Right atrium auricular region (tissue), 2 donors: ENCODE measurements at regions not wholly inside any gene's neighbourhood (a gene's known extent, or its start where the extent isn't known, plus 50 kb on each side); places are given as distances from the start of the nearest gene placed in this dataset.

Source experiments
- DNase-seq: peaks from one replicate; pipeline ENCODE4 v3.0.0-alpha.2; 2019; ENCODE audit warnings: low spot score
- H3K27ac ChIP-seq, 2 donors: fragments of 200-600 bp; sonication (generic); 1 replicate in 1 of 2; 2 replicates in 1 of 2; pipeline ENCODE4 v1.5.1; 2016 to 2019
- H3K27me3 ChIP-seq, 2 donors: fragments of 200-600 bp; sonication (generic); one replicate each; pipeline versions ENCODE4 v1.5.1 to v1.6.0; 2017 to 2019
- H3K36me3 ChIP-seq: fragments of 200-600 bp; sonication (generic); one replicate; pipeline ENCODE4 v1.5.1; 2016
- H3K4me1 ChIP-seq, 2 donors: fragments of 200-600 bp; sonication (generic); one replicate each; pipeline versions ENCODE4 v1.5.1 to v1.6.0; 2017 to 2019
- H3K4me3 ChIP-seq, 2 donors: fragments of 200-600 bp; sonication (generic); 1 replicate in 1 of 2; 2 replicates in 1 of 2; pipeline ENCODE4 v1.5.1; 2017 to 2019; ENCODE audit warnings: mild to moderate bottlenecking in 1 of 2, moderate library complexity in 1 of 2
- H3K9me3 ChIP-seq, 2 donors: fragments of 200-600 bp; sonication (generic); one replicate each; pipeline ENCODE4 v1.5.1; 2019
- CTCF ChIP-seq, 2 donors: fragments of 200-600 bp; sonication (generic); IDR thresholded peaks; one replicate each; pipeline ENCODE4 v1.5.1; 2019; ENCODE audit warnings: antibody characterized with exemption in 2 of 2

GRCh38 chr12:111283521-111283920 lies 85.4 kb downstream of the PHETA1 start:
- peaks cover 0 to 14% of the 10 kb centered on the region in 2 donors for H3K9me3 ChIP-seq
- DNase-seq = no peak
- no peak overlapping the region for H3K27ac ChIP-seq
- TF ChIP-seq CTCF (IDR thresholded peaks at IDR 0.05) = no peak
- H3K4me1 ChIP-seq = no peaks in the 10 kb centered on the region
- no peaks in the 10 kb centered on the region for H3K27me3 ChIP-seq
- no peak overlapping the region for H3K4me3 ChIP-seq
- no peaks in the 10 kb centered on the region for H3K36me3 ChIP-seq

- H3K9me3 ChIP-seq = peaks cover 0 to 20% of the 10 kb centered on the region in 2 donors
- no peak overlapping the region for H3K27ac ChIP-seq
- DNase-seq = no peak
- H3K4me1 ChIP-seq = no peaks in the 10 kb centered on the region
- no peak for TF ChIP-seq CTCF (IDR thresholded peaks at IDR 0.05)
- no peaks in the 10 kb centered on the region for H3K27me3 ChIP-seq
- no peaks in the 10 kb centered on the region for H3K36me3 ChIP-seq
- no peak overlapping the region for H3K4me3 ChIP-seq
Observed at GRCh38 chr12:111277570-111277969, 91.3 kb downstream of the PHETA1 start.

- Histone ChIP-seq H3K4me1 (no peaks in the 10 kb centered on the region), H3K4me3 (no peak overlapping the region), H3K9me3 (peaks cover 0 to 17% of the 10 kb centered on the region in 2 donors), H3K27ac (no peak overlapping the region), H3K36me3 (no peaks in the 10 kb centered on the region), H3K27me3 (no peaks in the 10 kb centered on the region)
- TF ChIP-seq CTCF (IDR thresholded peaks at IDR 0.05) = no peak
- no peak for DNase-seq
Observed at GRCh38 chr12:111276146-111276545, 92.7 kb downstream of the PHETA1 start.

- no peak overlapping the region for H3K27ac ChIP-seq
- no peaks in the 10 kb centered on the region for H3K27me3 ChIP-seq
- H3K4me3 ChIP-seq = no peak overlapping the region
- H3K9me3 ChIP-seq = peaks cover 0 to 9% of the 10 kb centered on the region in 2 donors
- no peak for TF ChIP-seq CTCF (IDR thresholded peaks at IDR 0.05)
- DNase-seq = no peak
- no peaks in the 10 kb centered on the region for H3K36me3 ChIP-seq
- H3K4me1 ChIP-seq = no peaks in the 10 kb centered on the region
Observed at GRCh38 chr12:111275308-111275707, 93.6 kb downstream of the PHETA1 start.

- H3K27ac ChIP-seq = no peak overlapping the region
- H3K4me1 ChIP-seq = no peaks in the 10 kb centered on the region
- no peak overlapping the region for H3K4me3 ChIP-seq
- H3K36me3 ChIP-seq = no peaks in the 10 kb centered on the region
- no peak for DNase-seq
- H3K9me3 ChIP-seq = peaks cover 0 to 7% of the 10 kb centered on the region in 2 donors
- peak in 1 of 2 donors; percentile 13 for TF ChIP-seq CTCF (IDR thresholded peaks at IDR 0.05)
- H3K27me3 ChIP-seq = no peaks in the 10 kb centered on the region
Observed at GRCh38 chr12:111274777-111275176, 94.1 kb downstream of the PHETA1 start.

GRCh38 chr12:111271674-111272418 lies 97.0 kb downstream of the PHETA1 start:
- H3K4me3 ChIP-seq = no peak overlapping the region
- H3K27ac ChIP-seq = no peak overlapping the region
- no peaks in the 10 kb centered on the region for H3K36me3 ChIP-seq
- no peaks in the 10 kb centered on the region for H3K9me3 ChIP-seq
- H3K4me1 ChIP-seq = no peaks in the 10 kb centered on the region
- no peaks in the 10 kb centered on the region for H3K27me3 ChIP-seq
- DNase-seq = no peak
- TF ChIP-seq CTCF (IDR thresholded peaks at IDR 0.05) = no peak
